Osteoblast (primary cell): ENCODE measurements at regions not wholly inside any gene's neighbourhood (a gene's known extent, or its start where the extent isn't known, plus 50 kb on each side); places are given as distances from the start of the nearest gene placed in this dataset.
"Not testable (repeated sequence)": the region's sequence is repeated elsewhere in the genome, so short reads cannot be mapped to it uniquely, and the experiment has no call there.

Experiments used
- DNase-seq: peaks from one replicate; pipeline ENCODE4 v3.0.0; 2011; ENCODE audit warnings: low spot score, mixed read lengths; ENCODE audit not compliant: insufficient read length; ENCODE audit errors: missing footprints
- H2AFZ ChIP-seq: 2 replicates; pipeline ENCODE4 v1.6.0; 2011; ENCODE audit warnings: mild to moderate bottlenecking, low read length
- H3K27ac ChIP-seq: 2 replicates; pipeline ENCODE4 v1.5.1; 2011; ENCODE audit warnings: mild to moderate bottlenecking, low read depth, low read length, moderate library complexity
- H3K27me3 ChIP-seq: 2 replicates; pipeline ENCODE4 v1.6.0; 2012; ENCODE audit warnings: mild to moderate bottlenecking, control low read depth, inconsistent platforms, low read length, moderate library complexity; ENCODE audit not compliant: insufficient read depth
- H3K36me3 ChIP-seq: 2 replicates; pipeline ENCODE4 v1.5.1; 2011; ENCODE audit warnings: mild to moderate bottlenecking, low read length, control low read depth, moderate library complexity; ENCODE audit not compliant: insufficient read depth
- H3K4me1 ChIP-seq: 2 replicates; pipeline ENCODE4 v1.5.1; 2011; ENCODE audit warnings: mild to moderate bottlenecking, low read length, control low read depth, moderate library complexity; ENCODE audit not compliant: insufficient read depth
- H3K4me2 ChIP-seq: 2 replicates; pipeline ENCODE4 v1.6.0; 2011; ENCODE audit warnings: mild to moderate bottlenecking, low read length; ENCODE audit not compliant: insufficient read depth
- H3K4me3 ChIP-seq: fragments of 200-600 bp; sonication (generic); 3 replicates; pipeline ENCODE4 v1.5.1; 2012; ENCODE audit warnings: mild to moderate bottlenecking, low read length, inconsistent platforms; ENCODE audit not compliant: insufficient read depth
- H3K79me2 ChIP-seq: 2 replicates; pipeline ENCODE4 v1.6.0; 2012; ENCODE audit warnings: mild to moderate bottlenecking, low read length, control low read depth, inconsistent platforms; ENCODE audit not compliant: insufficient read depth
- H3K9me3 ChIP-seq: 2 replicates; pipeline ENCODE4 v1.5.1; 2011; ENCODE audit warnings: low read depth, low read length, control low read depth
- H4K20me1 ChIP-seq: 2 replicates; pipeline ENCODE4 v1.6.0; 2012; ENCODE audit warnings: mild to moderate bottlenecking, low read length, control low read depth; ENCODE audit not compliant: insufficient read depth
- CTCF ChIP-seq: IDR thresholded peaks from 2 replicates; pipeline ENCODE4 v1.5.1; 2011; ENCODE audit warnings: mild to moderate bottlenecking, low read depth, low read length, moderate library complexity; ENCODE audit errors: extremely low read depth

- Histone ChIP-seq H3K27ac (peak overlapping the region; percentile 85), H3K4me3 (no peak overlapping the region), H4K20me1 (no peaks in the 10 kb centered on the region), H2AFZ (no peak overlapping the region), H3K4me1 (peaks cover 50% of the 10 kb centered on the region), H3K36me3 (no peaks in the 10 kb centered on the region), H3K27me3 (no peaks in the 10 kb centered on the region), H3K4me2 (no peak overlapping the region), H3K79me2 (no peaks in the 10 kb centered on the region), H3K9me3 (no peaks in the 10 kb centered on the region)
- no peak for DNase-seq
- no peak for TF ChIP-seq CTCF
Measured at GRCh38 chr5:115452083-115452482, 92.5 kb downstream of the FEM1C start.

- no peak overlapping the region for H3K4me3 ChIP-seq
- H3K4me1 ChIP-seq = peaks cover 50% of the 10 kb centered on the region
- no peak overlapping the region for H2AFZ ChIP-seq
- no peaks in the 10 kb centered on the region for H3K9me3 ChIP-seq
- peak overlapping the region; percentile 32 for H3K4me2 ChIP-seq
- H3K27ac ChIP-seq = peak overlapping the region; percentile 85
- no peak for TF ChIP-seq CTCF
- H3K79me2 ChIP-seq = no peaks in the 10 kb centered on the region
- no peaks in the 10 kb centered on the region for H4K20me1 ChIP-seq
- H3K36me3 ChIP-seq = no peaks in the 10 kb centered on the region
- DNase-seq = no peak
- H3K27me3 ChIP-seq = no peaks in the 10 kb centered on the region
Measured at GRCh38 chr5:115450741-115451140, 93.8 kb downstream of the FEM1C start.

- H3K4me3 ChIP-seq, H3K9me3 ChIP-seq, H2AFZ ChIP-seq, H3K79me2 ChIP-seq, H3K27me3 ChIP-seq, H3K27ac ChIP-seq, H4K20me1 ChIP-seq, H3K36me3 ChIP-seq, DNase-seq, H3K4me2 ChIP-seq: not testable (repeated sequence)
- peaks cover 37% of the 10 kb centered on the region for H3K4me1 ChIP-seq
Measured at GRCh38 chr5:115448630-115449029, 95.9 kb downstream of the FEM1C start.

GRCh38 chr5:115440782-115441451 lies 103.7 kb downstream of the FEM1C start:
- Histone ChIP-seq H4K20me1 (no peaks in the 10 kb centered on the region), H3K4me2 (no peak overlapping the region), H2AFZ (no peak overlapping the region), H3K27ac (no peak overlapping the region), H3K36me3 (no peaks in the 10 kb centered on the region), H3K9me3 (no peaks in the 10 kb centered on the region), H3K27me3 (no peaks in the 10 kb centered on the region), H3K79me2 (no peaks in the 10 kb centered on the region), H3K4me3 (no peak overlapping the region), H3K4me1 (peaks cover 3% of the 10 kb centered on the region)
- TF ChIP-seq CTCF = no peak
- DNase-seq = no peak
